GM21723 (cell line): ENCODE measurements at regions not wholly inside any gene's neighbourhood (a gene's known extent, or its start where the extent isn't known, plus 50 kb on each side); places are given as distances from the start of the nearest gene placed in this dataset.

Source experiments
- ATAC-seq: cut with Tn5 transposase; IDR thresholded peaks from one replicate; pipeline ENCODE4 v1.9.1; 2021; ENCODE audit warnings: mild to moderate bottlenecking, moderate library complexity; ENCODE audit not compliant: unreplicated experiment

DNA sequence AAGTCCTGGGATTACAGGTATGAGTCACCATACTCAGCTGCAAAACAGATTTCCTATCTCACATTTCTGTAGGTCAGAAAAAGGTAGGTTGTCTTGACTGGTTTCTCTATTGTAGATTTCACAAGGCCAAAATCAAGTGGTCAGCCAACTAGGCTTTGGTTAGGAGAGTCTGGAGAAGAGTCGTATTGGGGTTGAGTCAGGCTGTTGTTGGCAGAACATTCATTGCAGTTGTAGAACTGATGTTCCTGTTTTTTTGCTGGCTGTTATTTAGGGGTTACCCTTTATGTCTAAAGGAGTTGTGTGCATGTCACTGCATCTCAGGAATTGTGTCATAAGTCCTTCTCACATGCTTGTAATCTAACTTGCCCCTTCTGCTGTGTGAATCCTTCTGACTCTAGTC lies 814.2 kb upstream of the GRAMD2B start:
- no peak for ATAC-seq

DNA sequence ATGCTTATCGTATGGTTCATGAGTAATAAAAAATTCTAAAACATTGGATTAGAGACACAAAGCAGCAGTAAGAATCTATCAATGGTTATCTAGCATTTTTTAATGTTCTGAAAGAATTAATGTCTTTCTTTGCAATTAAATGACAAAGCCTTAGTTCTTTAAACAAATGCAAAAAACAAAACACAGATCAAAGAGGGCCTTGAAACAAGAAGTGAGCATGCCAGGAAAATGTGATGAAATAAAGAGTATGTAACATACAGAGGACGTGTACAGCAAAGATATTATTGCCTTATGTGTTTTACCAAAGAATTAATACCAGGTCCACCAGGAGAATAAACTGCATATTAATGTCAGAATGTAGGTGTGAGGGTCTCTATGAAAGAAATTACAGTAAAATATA lies 812.3 kb upstream of the GRAMD2B start:
- no peak for ATAC-seq

GRCh38 chr5:125611541-125611940 lies 811.7 kb upstream of the GRAMD2B start:
- ATAC-seq: no peak

GRCh38 chr5:125612181-125612721 lies 811.0 kb upstream of the GRAMD2B start:
- ATAC-seq: no peak

DNA sequence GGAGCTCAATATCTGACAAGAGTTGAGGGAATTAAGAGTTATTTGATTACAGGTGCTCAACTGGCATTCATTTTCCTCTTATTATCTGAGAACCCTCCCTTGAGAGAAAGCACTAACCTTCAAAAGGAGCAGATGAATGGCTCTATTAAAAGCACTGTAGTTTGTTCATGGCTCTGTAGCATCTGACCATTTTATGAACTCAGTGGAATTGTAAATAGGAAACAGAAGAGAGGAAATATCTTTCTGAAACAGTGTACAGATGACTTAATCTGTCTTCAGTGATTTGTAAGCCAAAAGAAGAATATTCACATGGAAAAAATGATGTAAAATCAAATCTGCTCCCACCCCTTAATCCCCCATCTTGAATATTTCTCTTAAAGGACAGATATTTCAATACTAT lies 810.4 kb upstream of the GRAMD2B start:
- no peak for ATAC-seq

- no peak for ATAC-seq
Observed at GRCh38 chr5:125630237-125630636, 793.0 kb upstream of the GRAMD2B start.

DNA sequence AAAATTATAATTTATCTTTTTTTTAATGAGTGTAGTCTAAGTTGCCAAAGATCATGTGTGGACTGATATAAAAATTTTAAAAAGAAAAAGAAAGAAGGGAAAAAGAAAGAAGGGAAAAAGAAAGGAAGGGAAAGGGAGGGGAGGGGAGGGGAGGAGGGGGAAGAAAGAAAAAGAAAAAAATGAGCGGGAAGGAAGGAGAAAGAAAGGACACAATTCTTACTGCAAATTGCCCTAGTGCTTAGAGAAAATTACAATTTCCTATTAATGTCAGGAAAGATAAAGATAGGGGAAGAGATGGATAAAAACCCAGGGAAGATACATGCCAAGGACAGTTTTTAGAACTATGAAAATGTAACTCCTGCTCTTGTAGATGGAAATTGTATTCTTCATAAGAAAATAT lies 789.7 kb upstream of the GRAMD2B start:
- no peak for ATAC-seq

DNA sequence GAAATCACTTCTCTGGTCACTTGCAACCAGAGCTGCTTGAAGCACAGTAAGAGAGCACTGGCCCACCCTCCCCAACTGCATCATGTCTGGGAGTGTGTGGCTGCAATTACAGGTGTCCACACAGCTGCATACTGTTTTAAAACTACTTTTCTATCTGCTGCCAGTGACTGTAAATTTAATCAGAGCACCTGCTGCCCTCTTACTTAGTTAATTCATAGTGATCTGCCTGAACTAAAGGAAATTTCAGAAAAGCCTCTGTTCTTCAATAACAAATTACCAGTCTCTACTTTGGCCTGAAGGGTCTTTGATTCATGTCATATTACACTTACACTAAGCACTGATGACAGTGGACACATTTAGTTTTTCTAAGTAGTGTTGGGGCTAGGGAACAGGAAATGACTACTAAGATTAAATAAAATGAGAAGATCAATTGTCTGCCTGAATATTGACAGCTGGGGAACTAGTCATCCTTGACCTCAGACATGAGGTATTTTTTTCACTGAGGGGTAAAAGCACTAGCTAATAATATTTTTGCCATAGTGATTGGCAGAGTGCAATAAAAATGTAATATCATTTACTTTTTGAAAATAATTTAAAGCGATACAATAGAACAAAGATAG lies 788.9 kb upstream of the GRAMD2B start:
- no peak for ATAC-seq

- no peak for ATAC-seq
Observed at GRCh38 chr5:125639858-125640257, 783.4 kb upstream of the GRAMD2B start.

- ATAC-seq: no peak
Observed at GRCh38 chr5:125652761-125653160, 770.4 kb upstream of the GRAMD2B start.

GRCh38 chr5:125654392-125654791 lies 768.8 kb upstream of the GRAMD2B start:
- no peak for ATAC-seq

DNA sequence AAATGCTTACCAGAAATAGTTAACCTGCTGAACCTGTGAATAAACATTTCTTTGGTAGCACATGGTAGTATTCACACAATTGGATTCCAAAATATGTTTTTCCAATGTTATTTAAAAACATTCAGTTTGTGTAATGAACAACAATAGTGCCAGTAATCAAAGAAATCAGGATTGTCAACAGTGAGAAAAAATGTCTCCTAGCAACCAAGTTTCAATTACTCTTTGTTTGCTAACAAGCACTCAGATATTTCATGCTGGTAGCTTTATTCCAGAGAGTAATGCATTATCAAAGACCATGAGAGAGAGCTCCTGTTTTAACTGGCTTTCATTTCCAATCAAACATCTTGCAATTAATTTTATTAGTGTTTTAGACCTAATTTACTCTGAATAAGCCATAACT lies 768.1 kb upstream of the GRAMD2B start:
- no peak for ATAC-seq

DNA sequence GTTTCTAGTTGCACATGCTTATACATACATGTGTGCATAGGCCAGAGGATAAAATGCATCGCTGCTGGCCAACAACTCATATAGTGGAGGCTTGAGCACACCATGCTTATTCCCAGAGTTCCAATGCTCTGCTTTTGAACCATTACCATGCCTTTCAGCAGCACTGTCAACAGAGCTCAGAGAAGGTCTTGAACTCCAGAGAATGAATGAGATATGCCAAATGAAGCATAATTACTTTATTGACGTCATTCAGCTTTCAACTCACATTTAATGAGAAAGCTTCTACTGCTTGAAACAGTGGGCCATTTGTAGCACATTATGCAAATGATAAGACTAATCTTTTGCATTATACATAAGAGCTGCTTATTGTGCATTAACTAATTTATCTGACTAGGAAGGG lies 765.3 kb upstream of the GRAMD2B start:
- ATAC-seq: no peak

GRCh38 chr5:125659316-125660023 lies 763.7 kb upstream of the GRAMD2B start:
- no peak for ATAC-seq

DNA sequence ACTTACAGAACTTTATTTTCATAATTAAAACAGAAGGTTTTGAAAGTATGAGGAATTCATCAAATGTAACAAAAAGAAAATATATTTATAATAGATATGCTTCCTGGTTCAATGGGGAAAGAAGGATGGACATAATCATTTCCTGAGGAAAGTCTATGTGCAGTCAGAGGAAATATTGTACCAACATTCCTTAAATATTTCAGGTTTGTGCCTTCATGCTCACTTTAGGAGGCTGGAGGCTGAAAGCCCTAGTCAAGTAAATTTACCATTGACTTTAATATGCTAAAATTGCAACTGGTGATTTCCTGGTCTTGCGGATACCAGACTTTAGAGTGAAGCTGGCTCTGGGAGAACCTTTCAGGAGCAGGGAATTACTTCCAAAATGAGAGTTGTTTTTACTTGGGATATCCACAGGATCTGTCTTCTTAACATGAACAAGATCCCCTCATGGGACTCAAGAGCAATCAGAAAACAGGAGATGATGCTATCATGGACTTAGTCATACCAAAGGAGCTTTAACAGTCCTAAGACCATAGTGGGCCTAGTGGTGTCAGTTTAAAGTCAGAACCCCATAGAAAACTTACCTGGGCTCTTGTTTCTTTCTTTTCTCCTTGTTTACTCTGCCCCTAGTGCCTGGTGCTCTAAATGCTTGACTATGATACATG lies 762.8 kb upstream of the GRAMD2B start:
- ATAC-seq: no peak

- no peak for ATAC-seq
Observed at GRCh38 chr5:125661584-125661983, 761.6 kb upstream of the GRAMD2B start.

GRCh38 chr5:125668884-125669283 lies 754.3 kb upstream of the GRAMD2B start:
- no peak for ATAC-seq

GRCh38 chr5:125673359-125673950 lies 749.8 kb upstream of the GRAMD2B start:
- no peak for ATAC-seq

DNA sequence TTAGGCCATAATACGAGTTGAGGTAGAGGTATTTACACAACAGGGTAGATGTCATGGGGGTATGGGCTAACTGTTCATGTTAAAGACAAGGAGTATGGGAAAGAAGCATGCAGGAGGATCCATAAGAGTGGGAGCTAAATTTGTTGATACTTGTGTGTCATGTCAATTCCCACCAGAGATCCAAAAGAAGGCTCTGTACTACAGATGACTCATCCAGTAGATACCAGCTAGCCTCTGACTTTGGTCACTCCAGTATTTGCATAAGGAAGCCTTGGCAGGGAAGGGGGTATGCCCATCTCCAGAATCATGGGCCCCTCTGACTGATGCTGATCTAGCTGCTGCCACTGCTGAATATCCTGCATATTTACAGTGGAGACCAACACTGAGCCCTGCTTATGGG lies 743.7 kb upstream of the GRAMD2B start:
- no peak for ATAC-seq

DNA sequence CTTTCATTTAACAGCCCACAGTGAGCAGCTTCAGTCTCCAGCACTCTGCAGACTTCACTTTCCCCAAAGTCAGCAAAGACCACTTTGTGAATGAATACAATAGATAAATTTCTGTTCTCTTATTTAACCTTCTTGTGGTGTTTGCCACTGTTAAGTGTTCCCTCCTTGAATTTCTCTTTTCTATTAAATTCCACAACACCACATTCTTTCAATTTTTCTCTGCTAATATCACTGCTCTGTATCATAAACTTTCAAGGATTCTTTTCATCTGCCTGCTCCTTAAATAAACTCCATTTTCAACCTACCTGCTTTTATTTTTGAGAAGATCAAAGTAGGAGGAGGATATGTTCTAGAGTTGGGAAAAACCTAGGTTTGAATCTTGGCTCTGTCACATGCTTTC lies 739.5 kb upstream of the GRAMD2B start:
- no peak for ATAC-seq

DNA sequence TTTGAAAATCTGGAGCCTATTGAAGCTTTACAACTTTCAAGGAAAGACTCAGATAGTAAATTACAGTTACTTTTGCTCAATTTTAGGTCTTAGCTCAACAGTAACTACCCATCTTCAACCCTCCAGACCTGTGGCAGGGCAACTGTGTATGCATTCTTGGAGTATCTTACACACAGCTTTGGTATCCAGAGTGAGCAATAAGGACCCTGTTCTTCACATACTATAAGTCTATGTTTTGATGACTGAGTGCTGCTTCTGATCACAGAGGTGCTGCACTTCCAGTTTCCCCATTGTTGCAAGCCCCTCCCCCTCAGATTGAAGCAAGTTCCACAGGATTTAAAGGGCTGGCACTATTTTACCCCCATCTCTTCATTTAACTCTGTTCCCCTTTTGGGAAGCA lies 737.4 kb upstream of the GRAMD2B start:
- ATAC-seq: no peak
